ENCODE measurements at regions not wholly inside any gene's neighbourhood (a gene's known extent, or its start where the extent isn't known, plus 50 kb on each side); places are given as distances from the start of the nearest gene placed in this dataset.

GRCh38 chr20:48238781-48239180 lies 453.5 kb upstream of the SULF2 start:
- no peak for ATAC-seq
- Mint-ChIP-seq H3K9me3 (0 out of 2 replicates have a peak, but pooled peaks cover 4% of the 10 kb centered on the region), H3K4me3 (no peak overlapping the region), H3K36me3 (no peaks in the 10 kb centered on the region), H3K27me3 (ENCODE audit: low read depth) (no peaks in the 10 kb centered on the region; the same call in 1 of the 2 replicates), H3K27ac (no peak overlapping the region), H3K4me1 (peaks cover 16% of the 10 kb centered on the region)
- DNase-seq (ENCODE audit: low spot score) = no peak
- TF ChIP-seq ATF2 (CRISPR knock-in tag; IDR thresholded peaks at IDR 0.05; ENCODE audit: borderline replicate concordance, low read depth) (no peak), HMGA2 (CRISPR knock-in tag; IDR thresholded peaks at IDR 0.05) (no peak), OVOL2 (CRISPR knock-in tag; IDR thresholded peaks at IDR 0.05; ENCODE audit: borderline replicate concordance) (no peak), PREB (CRISPR knock-in tag; IDR thresholded peaks at IDR 0.05; ENCODE audit: borderline replicate concordance) (no peak), FOXP4 (CRISPR knock-in tag; IDR thresholded peaks at IDR 0.05) (no peak), SP1 (CRISPR knock-in tag; conservative IDR thresholded peaks at IDR 0.05) (no peak), ATF6 (CRISPR knock-in tag; IDR thresholded peaks at IDR 0.05) (no peak), TEAD1 (CRISPR knock-in tag; IDR thresholded peaks at IDR 0.05) (no peak), CREM (CRISPR knock-in tag; IDR thresholded peaks at IDR 0.05) (no peak), NR2C2 (CRISPR knock-in tag; IDR thresholded peaks at IDR 0.05) (no peak), GRHL2 (CRISPR knock-in tag; IDR thresholded peaks at IDR 0.05; ENCODE audit: insufficient replicate concordance, severe bottlenecking) (no peak), NFE2L1 (CRISPR knock-in tag; IDR thresholded peaks at IDR 0.05) (no peak), MLX (CRISPR knock-in tag; IDR thresholded peaks at IDR 0.05) (no peak), ZNF416 (CRISPR knock-in tag; IDR thresholded peaks at IDR 0.05) (no peak)
- CTCF ChIA-PET = no interaction called here
- POLR2A ChIA-PET = no interaction called here

GRCh38 chr20:48238326-48238725 lies 453.0 kb upstream of the SULF2 start:
- Mint-ChIP-seq H3K27ac (no peak overlapping the region), H3K27me3 (ENCODE audit: low read depth) (no peaks in the 10 kb centered on the region; the same call in 1 of the 2 replicates), H3K4me1 (peaks cover 16% of the 10 kb centered on the region), H3K36me3 (no peaks in the 10 kb centered on the region), H3K9me3 (0 out of 2 replicates have a peak, but pooled peaks cover 4% of the 10 kb centered on the region), H3K4me3 (no peak overlapping the region)
- ChIA-PET POLR2A (no interaction called here), CTCF (no interaction called here)
- ATAC-seq (no peak), DNase-seq (ENCODE audit: low spot score) (no peak)
- no peak for TF ChIP-seq ATF2 (CRISPR knock-in tag; IDR thresholded peaks at IDR 0.05; ENCODE audit: borderline replicate concordance, low read depth)
